Endothelial cell of umbilical vein (primary cell): ENCODE measurements at regions not wholly inside any gene's neighbourhood (a gene's known extent, or its start where the extent isn't known, plus 50 kb on each side); places are given as distances from the start of the nearest gene placed in this dataset.

ENCODE experiments used
- BruUV-seq: library from RNA; stranded (reverse); fragments of 400-500 nt; replicated peaks from 2 replicates; lab custom pipeline; 2021; lab: Mats Ljungman, UMichigan
- CTCF ChIA-PET: fragments of 300-600, 350-600 bp; sonication (Branson Sonifier 250); formaldehyde crosslinking; loops from one replicate; lab custom pipeline; 2021; ENCODE audit warnings: antibody characterized with exemption, inconsistent platforms; lab: Charles Lee
- POLR2A ChIA-PET: fragments of 300-600, 350-600 bp; sonication (Branson Sonifier 250); formaldehyde crosslinking; loops from one replicate; lab custom pipeline; 2021; ENCODE audit warnings: antibody characterized with exemption, inconsistent platforms; lab: Charles Lee
- DNase-seq: peaks from one replicate; pipeline ENCODE4 v3.0.0-alpha.2; 2011; ENCODE audit warnings: low read depth, low spot score
- FAIRE-seq: peaks from 2 replicates; lab custom pipeline; 2011; peaks lifted over from hg19 to GRCh38; lab: Jason Lieb, UNC
- H2AFZ ChIP-seq: 2 replicates; pipeline ENCODE4 v1.6.0; 2012; ENCODE audit warnings: low read depth, low read length, control low read depth, inconsistent platforms
- H3K27ac ChIP-seq: 2 replicates; pipeline ENCODE4 v1.5.1; 2011; ENCODE audit warnings: low read depth, mild to moderate bottlenecking, control low read depth, low read length, moderate library complexity; ENCODE audit not compliant: insufficient read depth
- H3K27me3 ChIP-seq, 2 experiments: 2 replicates each; pipeline versions ENCODE4 v1.6.0 to v1.6.1; 2011; ENCODE audit warnings: low read length in 2 of 2, mixed read lengths in 1 of 2; ENCODE audit not compliant: control insufficient read depth in 2 of 2, insufficient read depth in 2 of 2
- H3K36me3 ChIP-seq, 2 experiments: 2 replicates in 1 of 2; 3 replicates in 1 of 2; pipeline ENCODE4 v1.5.1; 2011; ENCODE audit warnings: low read length in 2 of 2, mild to moderate bottlenecking in 1 of 2, moderate library complexity in 1 of 2; ENCODE audit not compliant: control insufficient read depth in 2 of 2, insufficient read depth in 2 of 2; ENCODE audit errors: extremely low read depth in 1 of 2
- H3K4me1 ChIP-seq: 3 replicates; pipeline ENCODE4 v1.5.1; 2011; ENCODE audit warnings: mild to moderate bottlenecking, low read length; ENCODE audit not compliant: control insufficient read depth, insufficient read depth; ENCODE audit errors: extremely low read depth
- H3K4me2 ChIP-seq: 2 replicates; pipeline ENCODE4 v1.6.1; 2011; ENCODE audit warnings: low read length, control low read depth, mixed read lengths; ENCODE audit not compliant: insufficient read depth
- H3K4me3 ChIP-seq, 3 experiments: fragments of 200-600 bp in 1 of 3; sonication (generic), shearing (Covaris generic) in 1 of 3; replicated peaks in 1 of 3; 2 replicates each; pipeline ENCODE4 v1.5.1; 2011 to 2016; ENCODE audit warnings: control low read depth in 3 of 3, low read length in 3 of 3, mild to moderate bottlenecking in 2 of 3, inconsistent platforms in 1 of 3, low read depth in 1 of 3, moderate library complexity in 1 of 3; ENCODE audit not compliant: insufficient read depth in 1 of 3
- H3K79me2 ChIP-seq: 2 replicates; pipeline ENCODE4 v1.6.0; 2012; ENCODE audit warnings: low read length, inconsistent platforms; ENCODE audit not compliant: control insufficient read depth, insufficient read depth
- H3K9ac ChIP-seq: replicated peaks from 2 replicates; pipeline ENCODE3; 2011; ENCODE audit warnings: low read length, control low read depth; ENCODE audit not compliant: insufficient read depth; ENCODE audit errors: extremely low read depth
- H3K9me1 ChIP-seq: replicated peaks from 3 replicates; pipeline ENCODE4 v1.6.0; 2011; ENCODE audit warnings: mild to moderate bottlenecking, low read length; ENCODE audit not compliant: control insufficient read depth, insufficient read depth; ENCODE audit errors: extremely low read depth
- H3K9me3 ChIP-seq: replicated peaks from 2 replicates; pipeline ENCODE4 v1.5.1; 2012; ENCODE audit warnings: low read length, inconsistent platforms; ENCODE audit not compliant: control insufficient read depth, insufficient read depth
- H4K20me1 ChIP-seq: replicated peaks from 2 replicates; pipeline ENCODE3; 2011; ENCODE audit warnings: mild to moderate bottlenecking, low read length; ENCODE audit not compliant: control insufficient read depth, insufficient read depth; ENCODE audit errors: extremely low read depth
- CTCF ChIP-seq, 2 donors: IDR thresholded peaks; 1 replicate in 1 of 2; 2 replicates in 1 of 2; pipeline ENCODE4 v1.5.1; 2011; ENCODE audit warnings: low read length in 2 of 2, mild to moderate bottlenecking in 2 of 2, moderate library complexity in 2 of 2, control low read depth in 1 of 2, inconsistent platforms in 1 of 2, low read depth in 1 of 2; ENCODE audit not compliant: insufficient read depth in 1 of 2; ENCODE audit errors: extremely low read depth in 1 of 2
- EZH2 ChIP-seq: IDR thresholded peaks from 2 replicates; pipeline ENCODE4 v1.6.1; 2012; ENCODE audit warnings: borderline replicate concordance, low read depth, mild to moderate bottlenecking, moderate library complexity, low read length, inconsistent platforms; ENCODE audit not compliant: severe bottlenecking
- FOS ChIP-seq: IDR thresholded peaks from 2 replicates; pipeline ENCODE4 v1.6.1; 2011; ENCODE audit warnings: mild to moderate bottlenecking, low read length, moderate library complexity, borderline replicate concordance; ENCODE audit not compliant: insufficient read depth
- GATA2 ChIP-seq: IDR thresholded peaks from 2 replicates; pipeline ENCODE4 v1.7.0; 2011; ENCODE audit warnings: low read depth, mild to moderate bottlenecking, moderate library complexity, mixed read lengths, low read length; ENCODE audit not compliant: insufficient read length, insufficient read depth
- JUN ChIP-seq: IDR thresholded peaks from 2 replicates; pipeline ENCODE4 v1.6.1; 2011; ENCODE audit warnings: borderline replicate concordance, low read depth; ENCODE audit not compliant: insufficient read length, insufficient read depth
- MAX ChIP-seq: IDR thresholded peaks from 2 replicates; pipeline ENCODE4 v1.6.1; 2011; ENCODE audit not compliant: insufficient read depth, insufficient read length
- MYC ChIP-seq: IDR thresholded peaks from one replicate; pipeline ENCODE4 v1.6.1; 2011; ENCODE audit warnings: mild to moderate bottlenecking, low read depth, low read length
- POLR2A ChIP-seq: IDR thresholded peaks from 2 replicates; pipeline ENCODE4 v1.6.1; 2012; ENCODE audit warnings: low read depth, mild to moderate bottlenecking, control low read depth, low read length
- POLR2AphosphoS5 ChIP-seq: IDR thresholded peaks from 2 replicates; pipeline ENCODE4 v1.6.1; 2012; ENCODE audit warnings: low read depth, mild to moderate bottlenecking, control low read depth, low read length, moderate library complexity; ENCODE audit not compliant: insufficient read depth
- dilution Hi-C: fragments of 300-500 bp; cut with MboI; formaldehyde crosslinking; loops from one replicate; pipeline ENCODE4 v1.15.0; 2019; ENCODE audit warnings: low sequenced_read_pairs; ENCODE audit not compliant: extremely low pct_ligation_motif_present
- intact Hi-C: fragments of 100-400 bp; cut with micrococcal nuclease; formaldehyde crosslinking; loops from one replicate; pipeline ENCODE4 v1.10.0; 2022

GRCh38 chr10:2754943-2755342 lies 312.4 kb upstream of the PFKP start:
- no peaks in the 10 kb centered on the region for H3K4me1 ChIP-seq
- no TSS peak for BruUV-seq
- FAIRE-seq (no peak), DNase-seq (no peak)
- H3K9ac ChIP-seq, result no peak overlapping the region
- H3K4me3 ChIP-seq, result no peak overlapping the region
- intact Hi-C loops (no loop called here), dilution Hi-C loops (no loop called here)
- H4K20me1 ChIP-seq, result no peaks in the 10 kb centered on the region
- no peak overlapping the region for H2AFZ ChIP-seq
- CTCF ChIA-PET, result no interaction called here
- no peak overlapping the region for H3K27ac ChIP-seq
- H3K79me2 ChIP-seq, result no peaks in the 10 kb centered on the region
- TF ChIP-seq GATA2, result no peak
- TF ChIP-seq POLR2AphosphoS5, result no peak
- no peak for TF ChIP-seq EZH2
- no peak for TF ChIP-seq MAX
- no peak for TF ChIP-seq JUN
- no peak for TF ChIP-seq POLR2A
- TF ChIP-seq MYC, result no peak
- no peak for TF ChIP-seq FOS
- TF ChIP-seq CTCF (IDR thresholded peaks at IDR 0.05; ENCODE audit: extremely low read depth in 1 of 2, insufficient read depth in 1 of 2, low read depth in 1 of 2, low read length in 2 of 2), result no peak
- no peak overlapping the region for H3K4me2 ChIP-seq
- H3K9me1 ChIP-seq, result no peaks in the 10 kb centered on the region
- H3K27me3 ChIP-seq, result no peaks in the 10 kb centered on the region
- no peaks in the 10 kb centered on the region for H3K9me3 ChIP-seq
- POLR2A ChIA-PET, result no interaction called here
- H3K36me3 ChIP-seq, result no peaks in the 10 kb centered on the region
